ENCODE measurements at regions not wholly inside any gene's neighbourhood (a gene's known extent, or its start where the extent isn't known, plus 50 kb on each side); places are given as distances from the start of the nearest gene placed in this dataset. TPM values are rescaled to one million over a fixed set of nuclear protein-coding genes. Genes with fewer than 3 reads are reported as not detected.

DNA sequence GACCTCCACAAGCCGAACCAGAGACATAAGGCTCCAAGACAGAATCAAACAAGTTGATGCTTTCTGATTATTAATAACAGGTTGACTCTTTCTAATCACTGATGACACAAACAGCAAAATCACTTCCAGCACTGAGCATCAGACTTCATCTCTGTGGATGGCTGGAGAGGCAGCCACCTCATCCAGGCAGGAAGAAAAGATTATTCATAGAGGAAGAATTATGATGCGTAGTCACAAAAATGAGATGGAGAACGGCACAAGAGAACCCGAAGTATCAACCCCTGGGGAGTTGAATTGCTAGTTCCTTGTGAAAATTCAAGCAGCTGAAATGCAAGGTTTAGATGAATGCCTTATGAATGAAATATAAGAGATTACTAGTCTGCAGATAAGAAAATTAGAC is 49.9 kb upstream of the LMCD1 start:
- DNase-seq (ENCODE audit: low spot score) (no peak), ATAC-seq (ENCODE audit: low FRiP score) (no peak)
- TF ChIP-seq, protein P1, sequence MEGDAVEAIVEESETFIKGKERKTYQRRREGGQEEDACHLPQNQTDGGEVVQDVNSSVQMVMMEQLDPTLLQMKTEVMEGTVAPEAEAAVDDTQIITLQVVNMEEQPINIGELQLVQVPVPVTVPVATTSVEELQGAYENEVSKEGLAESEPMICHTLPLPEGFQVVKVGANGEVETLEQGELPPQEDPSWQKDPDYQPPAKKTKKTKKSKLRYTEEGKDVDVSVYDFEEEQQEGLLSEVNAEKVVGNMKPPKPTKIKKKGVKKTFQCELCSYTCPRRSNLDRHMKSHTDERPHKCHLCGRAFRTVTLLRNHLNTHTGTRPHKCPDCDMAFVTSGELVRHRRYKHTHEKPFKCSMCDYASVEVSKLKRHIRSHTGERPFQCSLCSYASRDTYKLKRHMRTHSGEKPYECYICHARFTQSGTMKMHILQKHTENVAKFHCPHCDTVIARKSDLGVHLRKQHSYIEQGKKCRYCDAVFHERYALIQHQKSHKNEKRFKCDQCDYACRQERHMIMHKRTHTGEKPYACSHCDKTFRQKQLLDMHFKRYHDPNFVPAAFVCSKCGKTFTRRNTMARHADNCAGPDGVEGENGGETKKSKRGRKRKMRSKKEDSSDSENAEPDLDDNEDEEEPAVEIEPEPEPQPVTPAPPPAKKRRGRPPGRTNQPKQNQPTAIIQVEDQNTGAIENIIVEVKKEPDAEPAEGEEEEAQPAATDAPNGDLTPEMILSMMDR (IDR thresholded peaks at IDR 0.05): no peak

Small RNA genes in the stretch of these regions (small RNA-seq; reads per million reads assigned to genes)
- not detected for gene RNU4ATAC17P

Measured in omental fat pad (tissue), 3 donors.